GM12878 (cell line): ENCODE measurements at regions not wholly inside any gene's neighbourhood (a gene's known extent, or its start where the extent isn't known, plus 50 kb on each side); places are given as distances from the start of the nearest gene placed in this dataset.

Source experiments
- E2F4 ChIP-seq: IDR thresholded peaks from 2 replicates; pipeline ENCODE4 v1.6.1; 2012; ENCODE audit warnings: low read depth, low read length, improper control_type of control experiment
- ETV6 ChIP-seq, 2 experiments: fragments of 450-650 bp in 1 of 2; IDR thresholded peaks in 1 of 2; conservative IDR thresholded peaks in 1 of 2; 2 replicates each; pipeline ENCODE4 v1.6.1; 2014; ENCODE audit warnings: antibody characterized with exemption in 1 of 2, borderline replicate concordance in 1 of 2, low read depth in 1 of 2, mild to moderate bottlenecking in 1 of 2, moderate library complexity in 1 of 2
- IKZF2 ChIP-seq, 2 experiments: fragments of 450-650 bp; IDR thresholded peaks; 2 replicates each; pipeline ENCODE4 v1.6.1; 2017; ENCODE audit warnings: mild to moderate bottlenecking in 2 of 2, moderate library complexity in 2 of 2
- IRF4 ChIP-seq: IDR thresholded peaks from 2 replicates; pipeline ENCODE4 v1.6.1; 2011; ENCODE audit warnings: low read depth, low read length
- MTA2 ChIP-seq: fragments of 450-650 bp; IDR thresholded peaks from 2 replicates; pipeline ENCODE4 v1.6.1; 2016; ENCODE audit warnings: low read depth, mild to moderate bottlenecking, moderate library complexity
- NR2F1 ChIP-seq: fragments of 450-650 bp; conservative IDR thresholded peaks from 2 replicates; pipeline ENCODE4 v1.6.1; 2017; ENCODE audit warnings: mild to moderate bottlenecking
- SREBF2 ChIP-seq: IDR thresholded peaks from 2 replicates; pipeline ENCODE4 v1.6.1; 2012; ENCODE audit warnings: mild to moderate bottlenecking, low read length
- ZNF24 ChIP-seq: fragments of 450-650 bp; IDR thresholded peaks from 2 replicates; pipeline ENCODE4 v1.6.1; 2017; ENCODE audit warnings: antibody characterized with exemption, mild to moderate bottlenecking
- ZNF622 ChIP-seq: fragments of 450-650 bp; IDR thresholded peaks from 2 replicates; pipeline ENCODE4 v1.6.1; 2017; ENCODE audit warnings: mild to moderate bottlenecking, inconsistent platforms
- ZNF687 ChIP-seq: fragments of 450-650 bp; IDR thresholded peaks from 2 replicates; pipeline ENCODE4 v1.6.1; 2017; ENCODE audit warnings: mild to moderate bottlenecking, moderate library complexity
- TF ChIP-seq, protein P1 (sequence below): fragments of 450-650 bp; formaldehyde crosslinking; IDR thresholded peaks from 2 replicates; pipeline ENCODE4 v1.5.0; 2022; ENCODE audit warnings: mild to moderate bottlenecking, missing genetic modification characterization

- TF ChIP-seq ZNF687: no peak
- TF ChIP-seq, protein P1, sequence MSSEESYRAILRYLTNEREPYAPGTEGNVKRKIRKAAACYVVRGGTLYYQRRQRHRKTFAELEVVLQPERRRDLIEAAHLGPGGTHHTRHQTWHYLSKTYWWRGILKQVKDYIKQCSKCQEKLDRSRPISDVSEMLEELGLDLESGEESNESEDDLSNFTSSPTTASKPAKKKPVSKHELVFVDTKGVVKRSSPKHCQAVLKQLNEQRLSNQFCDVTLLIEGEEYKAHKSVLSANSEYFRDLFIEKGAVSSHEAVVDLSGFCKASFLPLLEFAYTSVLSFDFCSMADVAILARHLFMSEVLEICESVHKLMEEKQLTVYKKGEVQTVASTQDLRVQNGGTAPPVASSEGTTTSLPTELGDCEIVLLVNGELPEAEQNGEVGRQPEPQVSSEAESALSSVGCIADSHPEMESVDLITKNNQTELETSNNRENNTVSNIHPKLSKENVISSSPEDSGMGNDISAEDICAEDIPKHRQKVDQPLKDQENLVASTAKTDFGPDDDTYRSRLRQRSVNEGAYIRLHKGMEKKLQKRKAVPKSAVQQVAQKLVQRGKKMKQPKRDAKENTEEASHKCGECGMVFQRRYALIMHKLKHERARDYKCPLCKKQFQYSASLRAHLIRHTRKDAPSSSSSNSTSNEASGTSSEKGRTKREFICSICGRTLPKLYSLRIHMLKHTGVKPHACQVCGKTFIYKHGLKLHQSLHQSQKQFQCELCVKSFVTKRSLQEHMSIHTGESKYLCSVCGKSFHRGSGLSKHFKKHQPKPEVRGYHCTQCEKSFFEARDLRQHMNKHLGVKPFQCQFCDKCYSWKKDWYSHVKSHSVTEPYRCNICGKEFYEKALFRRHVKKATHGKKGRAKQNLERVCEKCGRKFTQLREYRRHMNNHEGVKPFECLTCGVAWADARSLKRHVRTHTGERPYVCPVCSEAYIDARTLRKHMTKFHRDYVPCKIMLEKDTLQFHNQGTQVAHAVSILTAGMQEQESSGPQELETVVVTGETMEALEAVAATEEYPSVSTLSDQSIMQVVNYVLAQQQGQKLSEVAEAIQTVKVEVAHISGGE: no peak
- no peak for TF ChIP-seq NR2F1
- no peak for TF ChIP-seq MTA2
- no peak for TF ChIP-seq SREBF2
- no peak for TF ChIP-seq IRF4
- TF ChIP-seq E2F4: no peak
- TF ChIP-seq ZNF622: no peak
- no peak for TF ChIP-seq ETV6 (conservative IDR thresholded peaks at IDR 0.05 in 1 of 2, IDR thresholded peaks at IDR 0.05 in 1 of 2; ENCODE audit: borderline replicate concordance in 1 of 2, low read depth in 1 of 2)
- TF ChIP-seq IKZF2 (IDR thresholded peaks at IDR 0.05): no peak
- TF ChIP-seq ZNF24: no peak
These were observed 548.8 kb upstream of the EPHA7 start (continued) for GRCh38 chr6:93968126-93968525.
